Fibroblast of lung (primary cell): ENCODE measurements at regions not wholly inside any gene's neighbourhood (a gene's known extent, or its start where the extent isn't known, plus 50 kb on each side); places are given as distances from the start of the nearest gene placed in this dataset.

Experiments used
- CTCF ChIP-seq, 2 donors: IDR thresholded peaks in 1 of 2; conservative IDR thresholded peaks in 1 of 2; 1 replicate in 1 of 2; 2 replicates in 1 of 2; pipeline ENCODE4 v1.5.1; 2011 to 2012; ENCODE audit warnings: low read length in 2 of 2, control low read depth in 1 of 2, inconsistent platforms in 1 of 2, low read depth in 1 of 2, mild to moderate bottlenecking in 1 of 2
- EZH2 ChIP-seq: IDR thresholded peaks from 2 replicates; pipeline ENCODE4 v1.5.1; 2012; ENCODE audit warnings: low read length, control low read depth, mild to moderate bottlenecking; ENCODE audit errors: missing control alignments

GRCh38 chr17:36673637-36674277 lies 72.4 kb downstream of the MRM1 start:
- TF ChIP-seq CTCF (conservative IDR thresholded peaks at IDR 0.05 in 1 of 2, IDR thresholded peaks at IDR 0.05 in 1 of 2; ENCODE audit: low read depth in 1 of 2, low read length in 2 of 2) (no peak), EZH2 (no peak)
